ENCODE measurements at regions not wholly inside any gene's neighbourhood (a gene's known extent, or its start where the extent isn't known, plus 50 kb on each side); places are given as distances from the start of the nearest gene placed in this dataset.

DNA sequence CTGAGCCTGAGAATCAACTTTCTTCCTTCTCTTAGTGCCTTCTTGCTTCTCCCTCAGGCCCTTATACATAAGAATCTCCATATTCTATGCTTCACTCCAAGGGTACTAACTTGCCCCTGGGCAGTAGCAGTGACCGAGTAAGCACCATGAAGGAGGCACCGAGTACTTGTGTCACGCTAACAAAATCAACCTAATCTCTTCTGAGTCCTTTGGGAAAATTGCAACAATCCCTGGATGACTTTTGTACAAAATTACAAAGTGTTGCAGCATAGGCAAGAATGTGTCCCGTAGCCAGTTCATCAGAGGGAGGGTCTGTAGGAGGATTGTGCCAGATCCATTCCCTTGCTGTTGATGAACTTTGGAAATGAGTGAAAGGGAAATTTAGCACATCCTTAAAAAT lies 80.4 kb upstream of the EEPD1 start:
- Histone ChIP-seq H3K27me3 (ENCODE audit: control insufficient read depth in 3 of 3, insufficient read depth in 3 of 3, low read length in 3 of 3) (no peaks in the 10 kb centered on the region), H3K4me3 (ENCODE audit: low read length in 3 of 3) (no peak overlapping the region), H3K9me3 (ENCODE audit: control insufficient read depth in 3 of 3, low read length in 3 of 3) (no peaks in the 10 kb centered on the region), H3K27ac (ENCODE audit: low read depth, low read length) (no peak overlapping the region), H3K36me3 (ENCODE audit: control insufficient read depth in 3 of 3, insufficient read depth in 3 of 3, low read length in 3 of 3) (no peaks in the 10 kb centered on the region), H3K4me1 (ENCODE audit: control insufficient read depth in 3 of 3, insufficient read depth in 3 of 3, low read length in 3 of 3) (peaks cover 3 to 10% (median 6%) of the 10 kb centered on the region in 3 donors), H3K9ac (ENCODE audit: low read depth in 1 of 3, low read length in 3 of 3) (no peak overlapping the region)

DNA sequence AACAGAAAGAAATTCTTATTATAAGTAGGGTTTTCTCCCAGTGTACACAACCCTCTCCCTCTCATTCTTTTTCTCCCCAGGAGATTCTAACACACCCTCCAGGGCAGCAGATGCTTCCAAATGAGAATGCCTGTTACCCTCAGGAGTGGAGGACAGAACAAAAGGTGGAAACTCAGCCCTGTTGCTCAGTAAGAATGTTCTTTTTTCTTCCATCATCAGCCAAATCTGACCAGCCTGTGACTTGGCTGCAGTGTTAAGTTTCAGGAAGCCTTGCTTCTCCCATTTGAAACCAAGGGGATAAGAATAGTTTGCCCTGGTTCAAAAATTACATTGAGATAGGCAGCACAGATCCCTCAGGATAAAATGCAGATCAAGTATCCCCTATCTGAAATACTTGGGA lies 77.5 kb upstream of the EEPD1 start:
- H3K36me3 ChIP-seq (ENCODE audit: control insufficient read depth in 3 of 3, insufficient read depth in 3 of 3, low read length in 3 of 3): no peaks in the 10 kb centered on the region
- H3K27me3 ChIP-seq (ENCODE audit: control insufficient read depth in 3 of 3, insufficient read depth in 3 of 3, low read length in 3 of 3): no peaks in the 10 kb centered on the region
- H3K4me3 ChIP-seq (ENCODE audit: low read length in 3 of 3): no peak overlapping the region
- H3K27ac ChIP-seq (ENCODE audit: low read depth, low read length): no peak overlapping the region
- peaks cover 4 to 6% (median 5%) of the 10 kb centered on the region in 3 donors for H3K4me1 ChIP-seq (ENCODE audit: control insufficient read depth in 3 of 3, insufficient read depth in 3 of 3, low read length in 3 of 3)
- H3K9me3 ChIP-seq (ENCODE audit: control insufficient read depth in 3 of 3, low read length in 3 of 3): no peaks in the 10 kb centered on the region
- H3K9ac ChIP-seq (ENCODE audit: low read depth in 1 of 3, low read length in 3 of 3): no peak overlapping the region

DNA sequence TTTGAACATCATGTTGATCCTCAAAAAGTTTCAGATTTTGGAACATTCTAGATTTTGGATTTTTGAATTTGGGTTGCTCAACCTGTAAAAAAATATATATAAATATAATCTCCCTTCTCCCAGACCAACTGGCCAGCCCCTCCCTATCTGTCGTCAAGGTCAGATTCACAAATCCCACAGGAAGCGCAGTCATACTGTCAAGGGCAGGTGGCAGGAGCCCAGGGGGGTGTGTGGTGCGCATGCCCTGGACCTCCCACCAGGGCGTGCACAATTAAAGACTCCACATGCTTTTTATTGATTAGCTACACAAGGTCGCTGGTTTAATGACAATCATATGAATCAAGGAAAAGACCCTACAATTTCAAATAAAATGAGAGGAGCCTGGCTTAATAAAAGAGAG lies 77.0 kb upstream of the EEPD1 start:
- H3K36me3 ChIP-seq (ENCODE audit: control insufficient read depth in 3 of 3, insufficient read depth in 3 of 3, low read length in 3 of 3): no peaks in the 10 kb centered on the region
- H3K27ac ChIP-seq (ENCODE audit: low read depth, low read length): no peak overlapping the region

DNA sequence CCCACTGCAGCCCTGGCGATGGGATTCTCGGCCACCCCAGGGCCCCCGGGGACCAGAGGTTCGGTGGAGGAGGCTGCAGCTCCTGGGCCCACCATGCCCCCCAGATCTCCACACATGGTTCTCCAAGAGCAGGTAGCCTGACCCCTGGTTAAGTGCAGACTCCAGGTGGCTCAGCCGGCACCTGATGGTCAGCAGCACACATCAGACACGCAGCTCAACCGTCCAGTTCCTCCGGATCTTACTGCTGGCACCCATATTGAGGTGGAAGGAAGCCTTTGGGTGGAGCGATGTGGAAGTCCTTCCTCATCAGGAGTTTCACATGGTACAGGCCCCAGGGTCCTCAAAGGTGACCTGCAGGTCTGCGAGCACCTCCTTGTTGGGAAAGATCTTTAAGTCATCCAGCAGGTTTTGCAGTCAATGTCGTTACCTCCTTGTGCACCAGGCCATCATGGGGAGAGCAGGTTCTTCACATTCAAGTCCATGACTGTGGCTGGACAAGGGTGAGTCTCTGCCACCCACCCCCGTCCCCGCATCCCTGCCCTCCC lies 74.2 kb upstream of the EEPD1 start:
- Histone ChIP-seq H3K27ac (ENCODE audit: low read depth, low read length) (no peak overlapping the region), H3K27me3 (ENCODE audit: control insufficient read depth in 3 of 3, insufficient read depth in 3 of 3, low read length in 3 of 3) (no peaks in the 10 kb centered on the region), H3K9ac (ENCODE audit: low read depth in 1 of 3, low read length in 3 of 3) (no peak overlapping the region), H3K9me3 (ENCODE audit: control insufficient read depth in 3 of 3, low read length in 3 of 3) (no peaks in the 10 kb centered on the region), H3K36me3 (ENCODE audit: control insufficient read depth in 3 of 3, insufficient read depth in 3 of 3, low read length in 3 of 3) (no peaks in the 10 kb centered on the region), H3K4me1 (ENCODE audit: control insufficient read depth in 3 of 3, insufficient read depth in 3 of 3, low read length in 3 of 3) (peaks cover 6 to 10% (median 7%) of the 10 kb centered on the region in 3 donors), H3K4me3 (ENCODE audit: low read length in 3 of 3) (no peak overlapping the region)

More for the DNA sequence above, 77.0 kb upstream of the EEPD1 start:
- Histone ChIP-seq H3K9me3 (ENCODE audit: control insufficient read depth in 3 of 3, low read length in 3 of 3) (no peaks in the 10 kb centered on the region), H3K9ac (ENCODE audit: low read depth in 1 of 3, low read length in 3 of 3) (no peak overlapping the region), H3K4me1 (ENCODE audit: control insufficient read depth in 3 of 3, insufficient read depth in 3 of 3, low read length in 3 of 3) (peaks cover 4 to 6% (median 4%) of the 10 kb centered on the region in 3 donors), H3K4me3 (ENCODE audit: low read length in 3 of 3) (no peak overlapping the region), H3K27me3 (ENCODE audit: control insufficient read depth in 3 of 3, insufficient read depth in 3 of 3, low read length in 3 of 3) (no peaks in the 10 kb centered on the region)

DNA sequence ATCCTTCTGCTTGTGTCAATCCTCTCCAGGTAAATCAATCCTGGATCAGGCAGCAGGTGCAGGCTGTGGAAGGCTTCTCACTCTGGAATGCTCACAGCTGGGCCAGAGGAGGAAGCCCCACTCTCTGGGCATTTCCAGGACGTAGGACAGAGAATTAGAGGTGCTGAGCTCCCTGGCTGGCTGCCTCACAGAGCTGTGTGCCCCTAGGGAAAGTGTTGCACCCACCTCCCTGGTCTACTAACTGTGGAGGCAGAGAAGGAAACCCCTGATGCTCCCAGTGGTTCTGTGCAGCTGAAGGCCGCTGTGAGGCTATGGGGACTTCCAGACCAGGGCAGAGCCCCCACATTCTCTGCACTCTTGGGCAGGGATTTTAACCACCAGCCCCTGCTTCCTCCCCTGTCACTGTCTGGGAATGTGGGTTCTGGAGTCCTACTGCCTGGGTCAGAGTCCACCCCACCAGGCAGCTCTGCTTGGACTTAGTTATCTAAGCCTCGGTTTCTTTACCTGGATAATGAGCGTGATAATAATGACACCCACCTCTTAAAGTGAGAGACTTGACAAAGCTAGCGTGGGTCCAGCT lies 73.5 kb upstream of the EEPD1 start:
- H3K9ac ChIP-seq (ENCODE audit: low read depth in 1 of 3, low read length in 3 of 3): no peak overlapping the region
- no peak overlapping the region for H3K4me3 ChIP-seq (ENCODE audit: low read length in 3 of 3)
- H3K27ac ChIP-seq (ENCODE audit: low read depth, low read length): no peak overlapping the region
- no peaks in the 10 kb centered on the region for H3K36me3 ChIP-seq (ENCODE audit: control insufficient read depth in 3 of 3, insufficient read depth in 3 of 3, low read length in 3 of 3)
- H3K9me3 ChIP-seq (ENCODE audit: control insufficient read depth in 3 of 3, low read length in 3 of 3): no peaks in the 10 kb centered on the region
- H3K27me3 ChIP-seq (ENCODE audit: control insufficient read depth in 3 of 3, insufficient read depth in 3 of 3, low read length in 3 of 3): no peaks in the 10 kb centered on the region
- peaks cover 11 to 14% (median 12%) of the 10 kb centered on the region in 3 donors for H3K4me1 ChIP-seq (ENCODE audit: control insufficient read depth in 3 of 3, insufficient read depth in 3 of 3, low read length in 3 of 3)

DNA sequence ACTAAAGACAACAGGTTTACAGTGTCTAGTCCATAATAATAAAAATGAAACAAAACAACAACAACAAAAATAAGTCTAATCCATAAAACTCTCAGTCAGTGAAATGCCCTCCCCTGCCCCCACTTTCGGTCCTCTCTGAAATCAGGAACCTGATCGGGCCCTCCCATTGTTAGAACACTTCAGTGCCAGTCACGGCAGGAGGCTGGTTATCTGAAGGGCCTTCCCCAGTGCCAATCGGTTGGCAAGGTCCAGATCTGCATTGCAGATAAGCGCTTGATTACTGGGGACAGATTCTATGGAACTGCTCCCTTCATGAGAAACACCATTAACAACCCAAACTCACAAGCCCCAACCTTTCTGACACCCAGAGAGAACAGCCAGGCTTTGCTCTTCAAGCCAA lies 72.2 kb upstream of the EEPD1 start:
- no peak overlapping the region for H3K4me3 ChIP-seq (ENCODE audit: low read length in 3 of 3)

DNA sequence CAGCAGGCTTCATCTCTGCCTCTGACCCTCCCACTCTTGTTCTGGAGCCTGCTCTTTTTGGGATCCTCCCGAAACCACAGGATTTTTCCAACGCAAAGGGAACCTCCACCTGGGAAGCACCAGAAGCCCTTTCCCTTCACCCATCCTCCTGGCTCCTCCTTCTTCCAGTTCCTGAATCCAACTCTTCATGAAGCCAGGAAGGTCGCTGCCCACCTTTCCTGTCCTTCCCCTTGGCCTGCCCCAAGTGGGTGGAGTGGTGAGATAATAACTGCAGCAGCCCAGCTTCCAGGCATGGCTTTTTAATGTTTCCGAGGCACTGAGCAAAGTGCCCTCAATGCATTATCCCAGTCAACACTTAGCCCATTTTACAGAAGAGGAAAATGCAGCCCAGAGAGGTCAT lies 70.8 kb upstream of the EEPD1 start:
- Histone ChIP-seq H3K4me1 (ENCODE audit: control insufficient read depth in 3 of 3, insufficient read depth in 3 of 3, low read length in 3 of 3) (peaks cover 11 to 16% (median 14%) of the 10 kb centered on the region in 3 donors), H3K36me3 (ENCODE audit: control insufficient read depth in 3 of 3, insufficient read depth in 3 of 3, low read length in 3 of 3) (no peaks in the 10 kb centered on the region), H3K4me3 (ENCODE audit: low read length in 3 of 3) (no peak overlapping the region), H3K9ac (ENCODE audit: low read depth in 1 of 3, low read length in 3 of 3) (no peak overlapping the region), H3K9me3 (ENCODE audit: control insufficient read depth in 3 of 3, low read length in 3 of 3) (no peaks in the 10 kb centered on the region), H3K27ac (ENCODE audit: low read depth, low read length) (no peak overlapping the region), H3K27me3 (ENCODE audit: control insufficient read depth in 3 of 3, insufficient read depth in 3 of 3, low read length in 3 of 3) (no peaks in the 10 kb centered on the region)

More for the DNA sequence above, 72.2 kb upstream of the EEPD1 start:
- H3K27me3 ChIP-seq (ENCODE audit: control insufficient read depth in 3 of 3, insufficient read depth in 3 of 3, low read length in 3 of 3): no peaks in the 10 kb centered on the region
- peaks cover 15 to 19% (median 17%) of the 10 kb centered on the region in 3 donors for H3K4me1 ChIP-seq (ENCODE audit: control insufficient read depth in 3 of 3, insufficient read depth in 3 of 3, low read length in 3 of 3)
- H3K9ac ChIP-seq (ENCODE audit: low read depth in 1 of 3, low read length in 3 of 3): no peak overlapping the region
- H3K27ac ChIP-seq (ENCODE audit: low read depth, low read length): no peak overlapping the region
- H3K36me3 ChIP-seq (ENCODE audit: control insufficient read depth in 3 of 3, insufficient read depth in 3 of 3, low read length in 3 of 3): no peaks in the 10 kb centered on the region
- no peaks in the 10 kb centered on the region for H3K9me3 ChIP-seq (ENCODE audit: control insufficient read depth in 3 of 3, low read length in 3 of 3)

DNA sequence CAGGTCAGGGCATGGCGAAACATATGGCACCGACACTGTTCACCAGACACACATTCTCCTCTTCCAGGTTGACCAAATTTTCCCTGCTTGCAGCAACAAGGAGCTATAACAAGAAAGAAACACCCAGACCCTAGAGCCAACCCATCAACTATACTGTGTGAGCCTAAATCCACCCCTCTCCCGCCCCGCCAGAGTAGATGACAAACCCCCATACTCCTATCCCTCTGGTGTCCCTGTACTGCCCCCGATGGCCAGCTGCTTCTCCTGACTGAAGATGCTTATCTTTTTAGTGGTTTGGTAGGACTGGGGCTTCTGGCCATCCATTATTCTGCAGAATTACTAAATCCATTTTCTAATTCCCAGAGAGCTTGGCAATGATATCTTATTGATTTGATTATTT lies 70.1 kb upstream of the EEPD1 start:
- no peak overlapping the region for H3K9ac ChIP-seq (ENCODE audit: low read depth in 1 of 3, low read length in 3 of 3)
- no peak overlapping the region for H3K27ac ChIP-seq (ENCODE audit: low read depth, low read length)
- no peaks in the 10 kb centered on the region for H3K9me3 ChIP-seq (ENCODE audit: control insufficient read depth in 3 of 3, low read length in 3 of 3)
- H3K4me3 ChIP-seq (ENCODE audit: low read length in 3 of 3): no peak overlapping the region
- no peaks in the 10 kb centered on the region for H3K36me3 ChIP-seq (ENCODE audit: control insufficient read depth in 3 of 3, insufficient read depth in 3 of 3, low read length in 3 of 3)
- peaks cover 11 to 16% (median 14%) of the 10 kb centered on the region in 3 donors for H3K4me1 ChIP-seq (ENCODE audit: control insufficient read depth in 3 of 3, insufficient read depth in 3 of 3, low read length in 3 of 3)
- H3K27me3 ChIP-seq (ENCODE audit: control insufficient read depth in 3 of 3, insufficient read depth in 3 of 3, low read length in 3 of 3): no peaks in the 10 kb centered on the region

DNA sequence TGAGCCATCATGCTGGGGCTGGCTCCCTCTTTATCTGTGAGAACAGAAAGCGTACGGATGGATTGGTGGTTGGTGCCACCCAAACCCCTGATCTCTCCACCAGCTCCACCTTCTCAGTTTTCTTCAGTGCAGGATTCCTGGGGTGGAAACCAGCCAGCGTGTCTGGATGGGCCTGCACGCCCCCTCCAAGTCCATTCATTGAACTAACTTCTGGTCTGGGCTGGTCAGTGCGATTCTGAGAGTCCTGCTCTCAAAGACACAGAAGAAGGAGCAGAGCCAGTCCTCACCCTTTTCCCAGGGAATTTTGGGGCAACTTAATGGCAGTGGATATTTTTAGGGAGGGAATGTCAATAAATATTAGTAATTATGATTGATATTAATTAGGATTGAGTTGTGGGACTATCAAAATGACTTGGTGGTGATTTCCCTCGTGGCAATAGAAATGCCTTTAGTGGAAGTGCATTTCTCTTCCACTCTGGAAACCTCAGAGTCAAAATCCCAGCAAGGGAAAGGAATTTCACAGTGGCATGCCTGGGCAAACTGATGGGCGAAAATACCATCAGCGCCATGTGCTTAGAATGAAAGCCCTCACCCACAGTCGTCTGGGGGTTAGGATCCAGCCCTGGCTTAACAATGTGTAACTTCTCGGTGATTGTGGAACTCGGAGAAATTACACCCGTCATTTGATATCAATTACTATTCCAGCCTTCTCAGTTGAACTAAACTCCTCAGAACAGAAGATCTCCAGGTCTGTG lies 69.3 kb upstream of the EEPD1 start:
- Histone ChIP-seq H3K4me1 (ENCODE audit: control insufficient read depth in 3 of 3, insufficient read depth in 3 of 3, low read length in 3 of 3) (peaks cover 11 to 16% (median 13%) of the 10 kb centered on the region in 3 donors), H3K27me3 (ENCODE audit: control insufficient read depth in 3 of 3, insufficient read depth in 3 of 3, low read length in 3 of 3) (no peaks in the 10 kb centered on the region), H3K4me3 (ENCODE audit: low read length in 3 of 3) (no peak overlapping the region), H3K36me3 (ENCODE audit: control insufficient read depth in 3 of 3, insufficient read depth in 3 of 3, low read length in 3 of 3) (no peaks in the 10 kb centered on the region), H3K9ac (ENCODE audit: low read depth in 1 of 3, low read length in 3 of 3) (no peak overlapping the region), H3K27ac (ENCODE audit: low read depth, low read length) (no peak overlapping the region), H3K9me3 (ENCODE audit: control insufficient read depth in 3 of 3, low read length in 3 of 3) (no peaks in the 10 kb centered on the region)

DNA sequence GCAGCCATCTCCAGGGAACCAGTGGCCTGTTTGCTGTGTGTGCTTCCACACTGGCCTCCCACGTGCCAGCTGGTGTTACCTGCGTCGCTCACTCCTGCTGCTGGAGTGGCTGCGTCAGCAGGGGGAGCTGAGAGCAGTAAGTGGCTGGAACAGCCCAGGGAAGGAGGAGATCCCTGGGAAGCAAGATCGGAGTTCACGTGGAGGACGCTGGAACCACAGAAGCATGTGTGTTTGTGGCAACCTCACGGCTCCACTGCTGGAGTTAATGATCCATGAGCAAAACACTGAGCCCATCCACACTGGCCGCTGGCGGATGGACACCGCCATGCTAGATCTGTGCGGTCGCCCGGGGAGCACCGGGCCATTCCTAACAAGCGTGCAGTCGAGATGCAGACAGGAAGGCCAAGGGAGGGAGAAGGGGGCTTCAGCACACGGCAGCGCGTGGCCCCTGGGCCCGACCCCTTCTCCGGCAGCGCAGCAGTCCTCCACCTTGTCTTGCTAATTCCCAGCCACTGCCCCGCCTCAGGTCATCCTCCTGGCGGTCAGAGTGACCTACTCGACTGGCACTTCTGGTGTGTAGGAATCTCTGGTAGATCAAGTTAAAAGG lies 68.5 kb upstream of the EEPD1 start:
- Histone ChIP-seq H3K9me3 (ENCODE audit: control insufficient read depth in 3 of 3, low read length in 3 of 3) (no peaks in the 10 kb centered on the region), H3K4me1 (ENCODE audit: control insufficient read depth in 3 of 3, insufficient read depth in 3 of 3, low read length in 3 of 3) (peaks cover 11 to 16% (median 12%) of the 10 kb centered on the region in 3 donors), H3K4me3 (ENCODE audit: low read length in 3 of 3) (peak overlapping the region in 2 of 3 donors; percentile 22 to 31), H3K27me3 (ENCODE audit: control insufficient read depth in 3 of 3, insufficient read depth in 3 of 3, low read length in 3 of 3) (no peaks in the 10 kb centered on the region), H3K36me3 (ENCODE audit: control insufficient read depth in 3 of 3, insufficient read depth in 3 of 3, low read length in 3 of 3) (no peaks in the 10 kb centered on the region), H3K9ac (ENCODE audit: low read depth in 1 of 3, low read length in 3 of 3) (peak overlapping the region in 1 of 3 donors; percentile 16), H3K27ac (ENCODE audit: low read depth, low read length) (no peak overlapping the region)

All from skeletal muscle tissue (tissue), 3 donors.